SIG-M5 (cell line): ENCODE measurements at regions not wholly inside any gene's neighbourhood (a gene's known extent, or its start where the extent isn't known, plus 50 kb on each side); places are given as distances from the start of the nearest gene placed in this dataset.
"Not testable (repeated sequence)": the region's sequence is repeated elsewhere in the genome, so short reads cannot be mapped to it uniquely, and the experiment has no call there.

Experiments
- DNase-seq: peaks from one replicate; lab custom pipeline; 2025; lab: John Stamatoyannopoulos, UW

GRCh38 chr12:131438881-131439280 is 272.0 kb upstream of the SFSWAP start:
- no peak for DNase-seq

- DNase-seq, result not testable (repeated sequence)
Measured at GRCh38 chr12:131439752-131440151, 271.1 kb upstream of the SFSWAP start.

- DNase-seq, result not testable (repeated sequence)
Measured at GRCh38 chr12:131440209-131441059, 270.5 kb upstream of the SFSWAP start.

GRCh38 chr12:131441060-131441396 is 269.9 kb upstream of the SFSWAP start:
- DNase-seq, result no peak

GRCh38 chr12:131441638-131442336 is 269.1 kb upstream of the SFSWAP start:
- no peak for DNase-seq

GRCh38 chr12:131442337-131442918 is 268.5 kb upstream of the SFSWAP start:
- DNase-seq, result no peak

GRCh38 chr12:131443019-131444000 is 267.6 kb upstream of the SFSWAP start:
- no peak for DNase-seq

- no peak for DNase-seq
Measured at GRCh38 chr12:131444220-131445164, 266.4 kb upstream of the SFSWAP start.

- DNase-seq, result no peak
Measured at GRCh38 chr12:131445184-131445774, 265.6 kb upstream of the SFSWAP start.

GRCh38 chr12:131445795-131446194 is 265.1 kb upstream of the SFSWAP start:
- DNase-seq, result no peak

GRCh38 chr12:131447636-131448035 is 263.3 kb upstream of the SFSWAP start:
- DNase-seq, result not testable (repeated sequence)

- no peak for DNase-seq
Measured at GRCh38 chr12:131448254-131448795, 262.6 kb upstream of the SFSWAP start.

- no peak for DNase-seq
Measured at GRCh38 chr12:131449027-131449426, 261.9 kb upstream of the SFSWAP start.

- no peak for DNase-seq
Measured at GRCh38 chr12:131452444-131452860, 258.4 kb upstream of the SFSWAP start.

GRCh38 chr12:131454418-131455217 is 256.3 kb upstream of the SFSWAP start:
- DNase-seq, result no peak

- no peak for DNase-seq
Measured at GRCh38 chr12:131455218-131455506, 255.7 kb upstream of the SFSWAP start.

GRCh38 chr12:131455581-131456110 is 255.2 kb upstream of the SFSWAP start:
- no peak for DNase-seq

GRCh38 chr12:131456301-131457027 is 254.4 kb upstream of the SFSWAP start:
- DNase-seq, result no peak

GRCh38 chr12:131457028-131457310 is 253.9 kb upstream of the SFSWAP start:
- DNase-seq, result no peak
